ENCODE measurements at regions not wholly inside any gene's neighbourhood (a gene's known extent, or its start where the extent isn't known, plus 50 kb on each side); places are given as distances from the start of the nearest gene placed in this dataset.

GRCh38 chr16:35642322-35642835 lies 2183.0 kb downstream of the TP53TG3F start:
- no peak for TF ChIP-seq CTCF (IDR thresholded peaks at IDR 0.05; ENCODE audit: insufficient read depth, low read depth, low read length)
- no peak for TF ChIP-seq EZH2 (IDR thresholded peaks at IDR 0.05; ENCODE audit: insufficient read depth, low read length)

All from astrocyte (in vitro differentiated cells and primary cell).